GM23338 (cell line): ENCODE measurements at regions not wholly inside any gene's neighbourhood (a gene's known extent, or its start where the extent isn't known, plus 50 kb on each side); places are given as distances from the start of the nearest gene placed in this dataset.

Experiments used
- ATAC-seq: fragments of 200-7000 bp; cut with Tn5 transposase; 3 replicates; pipeline ENCODE4 v1.9.1; 2020
- DNase-seq: peaks from one replicate; pipeline ENCODE4 v3.0.0-alpha.2; 2015; ENCODE audit warnings: low spot score
- H2AFZ ChIP-seq: fragments of 200-600 bp; sonication (generic); 2 replicates; pipeline ENCODE4 v1.8.0; 2016; ENCODE audit warnings: antibody characterized with exemption, mild to moderate bottlenecking, moderate library complexity
- H3F3A ChIP-seq: fragments of 200-600 bp; sonication (generic); replicated peaks from 2 replicates; pipeline ENCODE4 v1.8.0; 2017; ENCODE audit warnings: antibody characterized with exemption, mixed run types, low read depth
- H3K27ac ChIP-seq: fragments of 200-600 bp; sonication (generic); 2 replicates; pipeline ENCODE4 v1.6.1; 2016; ENCODE audit warnings: low read depth
- H3K27me3 ChIP-seq: fragments of 200-600 bp; sonication (generic); 2 replicates; pipeline ENCODE4 v1.8.0; 2016; ENCODE audit warnings: mild to moderate bottlenecking, mixed run types, moderate library complexity; ENCODE audit not compliant: insufficient read depth
- H3K36me3 ChIP-seq: fragments of 200-600 bp; sonication (generic); 2 replicates; pipeline ENCODE4 v1.8.0; 2016; ENCODE audit warnings: mild to moderate bottlenecking; ENCODE audit not compliant: insufficient read depth
- H3K4me1 ChIP-seq: fragments of 200-600 bp; sonication (generic); 2 replicates; pipeline ENCODE4 v1.8.0; 2016; ENCODE audit warnings: mild to moderate bottlenecking, moderate library complexity; ENCODE audit not compliant: insufficient read depth
- H3K4me2 ChIP-seq: fragments of 200-600 bp; sonication (generic); 2 replicates; pipeline ENCODE4 v1.7.1; 2017; ENCODE audit warnings: mixed run types
- H3K4me3 ChIP-seq: fragments of 200-600 bp; sonication (generic); 2 replicates; pipeline ENCODE4 v1.6.1; 2016; ENCODE audit warnings: mixed run types
- H3K79me2 ChIP-seq: fragments of 200-600 bp; sonication (generic); replicated peaks from 2 replicates; pipeline ENCODE4 v1.8.0; 2017; ENCODE audit warnings: mild to moderate bottlenecking; ENCODE audit not compliant: insufficient read depth
- H3K9me2 ChIP-seq: fragments of 200-600 bp; sonication (generic); 2 replicates; pipeline ENCODE4 v1.8.0; 2017; ENCODE audit not compliant: insufficient read depth
- H4K20me1 ChIP-seq: fragments of 200-600 bp; sonication (generic); replicated peaks from 2 replicates; pipeline ENCODE4 v1.8.0; 2017; ENCODE audit warnings: mild to moderate bottlenecking; ENCODE audit not compliant: insufficient read depth
- H3K27ac Mint-ChIP-seq: 2 replicates; pipeline ENCODE4 v1.8.0; 2020; ENCODE audit warnings: inconsistent platforms, mild to moderate bottlenecking, moderate library complexity, mixed read lengths
- H3K27me3 Mint-ChIP-seq: 3 replicates; pipeline ENCODE4 v1.8.0; 2022; ENCODE audit warnings: low read depth, mild to moderate bottlenecking, moderate library complexity, mixed read lengths, inconsistent platforms; ENCODE audit not compliant: insufficient read depth, poor library complexity
- H3K36me3 Mint-ChIP-seq: 3 replicates; pipeline ENCODE4 v1.8.0; 2021; ENCODE audit warnings: low read depth, mild to moderate bottlenecking, inconsistent platforms, moderate library complexity, mixed read lengths
- H3K4me1 Mint-ChIP-seq: 3 replicates; pipeline ENCODE4 v1.8.0; 2020; ENCODE audit warnings: mild to moderate bottlenecking, inconsistent platforms, mixed read lengths
- H3K4me3 Mint-ChIP-seq: 3 replicates; pipeline ENCODE4 v1.8.0; 2021; ENCODE audit warnings: moderate library complexity, mild to moderate bottlenecking, inconsistent platforms, mixed read lengths
- H3K9me3 Mint-ChIP-seq: 3 replicates; pipeline ENCODE4 v1.8.0; 2020; ENCODE audit warnings: moderate library complexity, mild to moderate bottlenecking, inconsistent platforms, mixed read lengths
- CREB1 ChIP-seq: fragments of 250-450 bp; sonication (Bioruptor Pico); IDR thresholded peaks from 2 replicates; pipeline ENCODE4 v1.5.0; 2020; ENCODE audit warnings: low read depth, mild to moderate bottlenecking, moderate library complexity
- EZH2 ChIP-seq: fragments of 200-600 bp; sonication (generic); IDR thresholded peaks from one replicate; pipeline ENCODE4 v1.8.0; 2017; ENCODE audit warnings: antibody characterized with exemption, mild to moderate bottlenecking, low read depth; ENCODE audit not compliant: unreplicated experiment
- EZH2phosphoT487 ChIP-seq: fragments of 200-600 bp; sonication (generic); IDR thresholded peaks from one replicate; pipeline ENCODE4 v1.8.1; 2018; ENCODE audit warnings: antibody characterized with exemption; ENCODE audit not compliant: unreplicated experiment
- POLR2AphosphoS5 ChIP-seq: IDR thresholded peaks from 2 replicates; pipeline ENCODE4 v1.6.1; 2016; ENCODE audit warnings: antibody characterized with exemption, low read depth
- ZNF331 ChIP-seq: fragments of 250-450 bp; sonication (Bioruptor Pico); IDR thresholded peaks from 2 replicates; pipeline ENCODE4 v1.5.0; 2020; ENCODE audit warnings: low read depth, mild to moderate bottlenecking, moderate library complexity
- TF ChIP-seq, protein P1 (sequence below), 2 experiments: fragments of 200-600 bp in 1 of 2; sonication (generic) in 1 of 2; conservative IDR thresholded peaks; 2 replicates each; pipeline versions ENCODE4 v1.5.1 to v1.6.1; 2016 to 2017; ENCODE audit warnings: antibody characterized with exemption in 2 of 2, low read depth in 2 of 2, mild to moderate bottlenecking in 2 of 2, moderate library complexity in 1 of 2
- TF ChIP-seq, protein P2 (sequence below): IDR thresholded peaks from 2 replicates; pipeline ENCODE4 v1.6.1; 2016; ENCODE audit warnings: antibody characterized with exemption
- TF ChIP-seq, protein P3 (sequence below): fragments of 250-450 bp; sonication (Bioruptor Pico); IDR thresholded peaks from 2 replicates; pipeline ENCODE4 v1.5.0; 2020; ENCODE audit warnings: mild to moderate bottlenecking, moderate library complexity

DNA sequence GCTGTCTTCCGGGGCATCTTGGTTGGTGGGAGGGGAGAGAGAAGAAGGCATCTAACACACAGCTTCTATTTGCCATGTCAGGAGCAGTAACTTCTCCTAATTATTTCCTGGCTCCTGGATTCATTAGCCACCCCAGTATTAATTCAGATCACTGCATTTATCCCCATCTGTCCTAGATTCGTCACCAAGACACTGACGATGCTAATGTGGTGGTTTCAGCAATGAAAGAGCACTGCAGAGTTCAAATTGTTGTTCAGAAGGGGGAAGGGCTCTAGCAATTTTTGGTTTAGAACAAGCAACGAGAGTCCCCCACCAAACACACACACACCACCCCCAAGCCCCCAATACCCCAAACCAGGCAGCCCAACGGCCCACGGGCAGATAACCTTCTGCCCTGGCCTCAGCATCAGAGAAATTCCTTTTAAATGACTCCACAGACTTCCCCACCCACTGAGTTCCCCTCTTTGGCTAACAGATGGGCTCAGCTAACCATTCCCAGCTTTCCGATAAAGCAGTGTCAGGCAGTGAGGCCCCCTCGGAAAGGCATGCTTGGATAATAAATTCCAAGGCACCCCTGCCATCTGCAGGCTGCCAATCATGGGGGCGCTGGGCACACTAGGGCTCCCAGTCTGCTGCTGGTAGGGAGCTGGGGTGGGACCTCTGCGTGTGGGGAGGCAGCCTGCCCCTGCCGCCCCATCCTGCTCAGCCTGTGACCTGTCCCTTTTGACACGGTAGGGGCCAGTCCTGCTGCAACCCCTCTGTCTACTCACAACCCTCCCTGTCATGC is 453.5 kb downstream of the MIAT start:
- no peaks in the 10 kb centered on the region; the same call in 1 of the 2 replicates for H4K20me1 ChIP-seq
- Mint-ChIP-seq H3K27me3 (no peaks in the 10 kb centered on the region), H3K4me3 (no peak overlapping the region), H3K9me3 (no peaks in the 10 kb centered on the region), H3K4me1 (peaks cover 18% of the 10 kb centered on the region), H3K27ac (no peak overlapping the region), H3K36me3 (no peaks in the 10 kb centered on the region)
- peak; percentile 69 for ATAC-seq
- H3F3A ChIP-seq = no peaks in the 10 kb centered on the region
- no peak overlapping the region for H3K4me2 ChIP-seq
- no peaks in the 10 kb centered on the region for H3K4me1 ChIP-seq
- TF ChIP-seq, protein P1, sequence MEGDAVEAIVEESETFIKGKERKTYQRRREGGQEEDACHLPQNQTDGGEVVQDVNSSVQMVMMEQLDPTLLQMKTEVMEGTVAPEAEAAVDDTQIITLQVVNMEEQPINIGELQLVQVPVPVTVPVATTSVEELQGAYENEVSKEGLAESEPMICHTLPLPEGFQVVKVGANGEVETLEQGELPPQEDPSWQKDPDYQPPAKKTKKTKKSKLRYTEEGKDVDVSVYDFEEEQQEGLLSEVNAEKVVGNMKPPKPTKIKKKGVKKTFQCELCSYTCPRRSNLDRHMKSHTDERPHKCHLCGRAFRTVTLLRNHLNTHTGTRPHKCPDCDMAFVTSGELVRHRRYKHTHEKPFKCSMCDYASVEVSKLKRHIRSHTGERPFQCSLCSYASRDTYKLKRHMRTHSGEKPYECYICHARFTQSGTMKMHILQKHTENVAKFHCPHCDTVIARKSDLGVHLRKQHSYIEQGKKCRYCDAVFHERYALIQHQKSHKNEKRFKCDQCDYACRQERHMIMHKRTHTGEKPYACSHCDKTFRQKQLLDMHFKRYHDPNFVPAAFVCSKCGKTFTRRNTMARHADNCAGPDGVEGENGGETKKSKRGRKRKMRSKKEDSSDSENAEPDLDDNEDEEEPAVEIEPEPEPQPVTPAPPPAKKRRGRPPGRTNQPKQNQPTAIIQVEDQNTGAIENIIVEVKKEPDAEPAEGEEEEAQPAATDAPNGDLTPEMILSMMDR (conservative IDR thresholded peaks at IDR 0.05; ENCODE audit: low read depth in 2 of 2) = no peak
- TF ChIP-seq EZH2phosphoT487 (no peak), EZH2 (no peak), CREB1 (CRISPR knock-in tag) (no peak), ZNF331 (CRISPR knock-in tag) (no peak), POLR2AphosphoS5 (no peak)
- TF ChIP-seq, protein P2, sequence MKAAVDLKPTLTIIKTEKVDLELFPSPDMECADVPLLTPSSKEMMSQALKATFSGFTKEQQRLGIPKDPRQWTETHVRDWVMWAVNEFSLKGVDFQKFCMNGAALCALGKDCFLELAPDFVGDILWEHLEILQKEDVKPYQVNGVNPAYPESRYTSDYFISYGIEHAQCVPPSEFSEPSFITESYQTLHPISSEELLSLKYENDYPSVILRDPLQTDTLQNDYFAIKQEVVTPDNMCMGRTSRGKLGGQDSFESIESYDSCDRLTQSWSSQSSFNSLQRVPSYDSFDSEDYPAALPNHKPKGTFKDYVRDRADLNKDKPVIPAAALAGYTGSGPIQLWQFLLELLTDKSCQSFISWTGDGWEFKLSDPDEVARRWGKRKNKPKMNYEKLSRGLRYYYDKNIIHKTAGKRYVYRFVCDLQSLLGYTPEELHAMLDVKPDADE = no peak
- TF ChIP-seq, protein P3, sequence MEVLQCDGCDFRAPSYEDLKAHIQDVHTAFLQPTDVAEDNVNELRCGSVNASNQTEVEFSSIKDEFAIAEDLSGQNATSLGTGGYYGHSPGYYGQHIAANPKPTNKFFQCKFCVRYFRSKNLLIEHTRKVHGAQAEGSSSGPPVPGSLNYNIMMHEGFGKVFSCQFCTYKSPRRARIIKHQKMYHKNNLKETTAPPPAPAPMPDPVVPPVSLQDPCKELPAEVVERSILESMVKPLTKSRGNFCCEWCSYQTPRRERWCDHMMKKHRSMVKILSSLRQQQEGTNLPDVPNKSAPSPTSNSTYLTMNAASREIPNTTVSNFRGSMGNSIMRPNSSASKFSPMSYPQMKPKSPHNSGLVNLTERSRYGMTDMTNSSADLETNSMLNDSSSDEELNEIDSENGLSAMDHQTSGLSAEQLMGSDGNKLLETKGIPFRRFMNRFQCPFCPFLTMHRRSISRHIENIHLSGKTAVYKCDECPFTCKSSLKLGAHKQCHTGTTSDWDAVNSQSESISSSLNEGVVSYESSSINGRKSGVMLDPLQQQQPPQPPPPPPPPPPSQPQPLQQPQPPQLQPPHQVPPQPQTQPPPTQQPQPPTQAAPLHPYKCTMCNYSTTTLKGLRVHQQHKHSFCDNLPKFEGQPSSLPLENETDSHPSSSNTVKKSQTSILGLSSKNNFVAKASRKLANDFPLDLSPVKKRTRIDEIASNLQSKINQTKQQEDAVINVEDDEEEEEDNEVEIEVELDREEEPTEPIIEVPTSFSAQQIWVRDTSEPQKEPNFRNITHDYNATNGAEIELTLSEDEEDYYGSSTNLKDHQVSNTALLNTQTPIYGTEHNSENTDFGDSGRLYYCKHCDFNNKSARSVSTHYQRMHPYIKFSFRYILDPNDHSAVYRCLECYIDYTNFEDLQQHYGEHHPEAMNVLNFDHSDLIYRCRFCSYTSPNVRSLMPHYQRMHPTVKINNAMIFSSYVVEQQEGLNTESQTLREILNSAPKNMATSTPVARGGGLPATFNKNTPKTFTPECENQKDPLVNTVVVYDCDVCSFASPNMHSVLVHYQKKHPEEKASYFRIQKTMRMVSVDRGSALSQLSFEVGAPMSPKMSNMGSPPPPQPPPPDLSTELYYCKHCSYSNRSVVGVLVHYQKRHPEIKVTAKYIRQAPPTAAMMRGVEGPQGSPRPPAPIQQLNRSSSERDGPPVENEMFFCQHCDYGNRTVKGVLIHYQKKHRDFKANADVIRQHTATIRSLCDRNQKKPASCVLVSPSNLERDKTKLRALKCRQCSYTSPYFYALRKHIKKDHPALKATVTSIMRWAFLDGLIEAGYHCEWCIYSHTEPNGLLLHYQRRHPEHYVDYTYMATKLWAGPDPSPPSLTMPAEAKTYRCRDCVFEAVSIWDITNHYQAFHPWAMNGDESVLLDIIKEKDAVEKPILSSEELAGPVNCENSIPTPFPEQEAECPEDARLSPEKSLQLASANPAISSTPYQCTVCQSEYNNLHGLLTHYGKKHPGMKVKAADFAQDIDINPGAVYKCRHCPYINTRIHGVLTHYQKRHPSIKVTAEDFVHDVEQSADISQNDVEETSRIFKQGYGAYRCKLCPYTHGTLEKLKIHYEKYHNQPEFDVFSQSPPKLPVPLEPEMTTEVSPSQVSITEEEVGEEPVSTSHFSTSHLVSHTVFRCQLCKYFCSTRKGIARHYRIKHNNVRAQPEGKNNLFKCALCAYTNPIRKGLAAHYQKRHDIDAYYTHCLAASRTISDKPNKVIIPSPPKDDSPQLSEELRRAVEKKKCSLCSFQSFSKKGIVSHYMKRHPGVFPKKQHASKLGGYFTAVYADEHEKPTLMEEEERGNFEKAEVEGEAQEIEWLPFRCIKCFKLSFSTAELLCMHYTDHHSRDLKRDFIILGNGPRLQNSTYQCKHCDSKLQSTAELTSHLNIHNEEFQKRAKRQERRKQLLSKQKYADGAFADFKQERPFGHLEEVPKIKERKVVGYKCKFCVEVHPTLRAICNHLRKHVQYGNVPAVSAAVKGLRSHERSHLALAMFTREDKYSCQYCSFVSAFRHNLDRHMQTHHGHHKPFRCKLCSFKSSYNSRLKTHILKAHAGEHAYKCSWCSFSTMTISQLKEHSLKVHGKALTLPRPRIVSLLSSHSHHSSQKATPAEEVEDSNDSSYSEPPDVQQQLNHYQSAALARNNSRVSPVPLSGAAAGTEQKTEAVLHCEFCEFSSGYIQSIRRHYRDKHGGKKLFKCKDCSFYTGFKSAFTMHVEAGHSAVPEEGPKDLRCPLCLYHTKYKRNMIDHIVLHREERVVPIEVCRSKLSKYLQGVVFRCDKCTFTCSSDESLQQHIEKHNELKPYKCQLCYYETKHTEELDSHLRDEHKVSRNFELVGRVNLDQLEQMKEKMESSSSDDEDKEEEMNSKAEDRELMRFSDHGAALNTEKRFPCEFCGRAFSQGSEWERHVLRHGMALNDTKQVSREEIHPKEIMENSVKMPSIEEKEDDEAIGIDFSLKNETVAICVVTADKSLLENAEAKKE (CRISPR knock-in tag) = no peak
- DNase-seq = peak; percentile 40
- no peaks in the 10 kb centered on the region for H3K27me3 ChIP-seq
- H3K79me2 ChIP-seq = no peaks in the 10 kb centered on the region
- no peaks in the 10 kb centered on the region for H3K36me3 ChIP-seq
- H3K27ac ChIP-seq = no peak overlapping the region
- no peaks in the 10 kb centered on the region for H3K9me2 ChIP-seq
- H2AFZ ChIP-seq = no peak overlapping the region
- H3K4me3 ChIP-seq = no peak overlapping the region
